Mesothelial cell of epicardium (in vitro differentiated cells): ENCODE measurements at regions not wholly inside any gene's neighbourhood (a gene's known extent, or its start where the extent isn't known, plus 50 kb on each side); places are given as distances from the start of the nearest gene placed in this dataset.

ENCODE experiments used
- DNase-seq, 2 experiments: peaks; one replicate each; pipeline ENCODE4 v3.0.0; 2021; ENCODE audit warnings: low spot score in 2 of 2; ENCODE audit not compliant: unreplicated experiment in 2 of 2
- H3K27ac Mint-ChIP-seq: 2 replicates; pipeline ENCODE4 v1.8.0; 2021; ENCODE audit warnings: mixed read lengths
- H3K27me3 Mint-ChIP-seq: 2 replicates; pipeline ENCODE4 v1.8.0; 2021; ENCODE audit warnings: low read depth, mixed read lengths
- H3K36me3 Mint-ChIP-seq: 2 replicates; pipeline ENCODE4 v1.8.0; 2021; ENCODE audit warnings: mixed read lengths
- H3K4me1 Mint-ChIP-seq: 2 replicates; pipeline ENCODE4 v1.8.0; 2021; ENCODE audit warnings: mixed read lengths
- H3K4me3 Mint-ChIP-seq: 2 replicates; pipeline ENCODE4 v1.8.0; 2021; ENCODE audit warnings: mild to moderate bottlenecking, moderate library complexity, mixed read lengths
- H3K9me3 Mint-ChIP-seq: 2 replicates; pipeline ENCODE4 v1.8.0; 2021; ENCODE audit warnings: mixed read lengths
- TF ChIP-seq, protein P1 (sequence below): fragments of 200-600 bp; sonication (generic); IDR thresholded peaks from one replicate; pipeline ENCODE4 v1.5.0; 2021; ENCODE audit warnings: antibody characterized with exemption; ENCODE audit not compliant: unreplicated experiment

DNA sequence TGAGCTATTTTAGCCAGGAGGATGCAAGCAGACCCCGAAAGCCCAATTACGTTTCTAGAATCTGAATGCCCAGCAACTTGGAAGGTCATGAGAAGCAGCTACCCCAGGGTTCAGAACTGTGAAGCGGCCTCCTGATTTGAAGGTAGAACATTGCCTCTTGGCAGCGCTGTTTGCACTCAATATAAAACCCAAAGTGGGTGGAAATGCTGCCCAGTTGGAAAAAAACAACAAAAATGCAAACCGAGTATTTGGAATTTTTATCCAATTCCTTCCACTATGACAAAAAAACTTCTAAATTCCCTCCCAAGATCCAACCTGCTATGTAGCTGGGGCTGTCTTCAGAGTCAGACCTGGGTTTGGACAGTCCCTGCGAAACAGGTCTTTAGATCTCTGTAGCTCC, 103.3 kb upstream of the RBPJ start:
- Mint-ChIP-seq H3K27ac (no peak overlapping the region), H3K36me3 (no peaks in the 10 kb centered on the region), H3K27me3 (peaks cover 5% of the 10 kb centered on the region), H3K4me3 (no peak overlapping the region), H3K9me3 (peaks cover 4% of the 10 kb centered on the region), H3K4me1 (peaks cover 6% of the 10 kb centered on the region)
- DNase-seq: no peak
- TF ChIP-seq, protein P1, sequence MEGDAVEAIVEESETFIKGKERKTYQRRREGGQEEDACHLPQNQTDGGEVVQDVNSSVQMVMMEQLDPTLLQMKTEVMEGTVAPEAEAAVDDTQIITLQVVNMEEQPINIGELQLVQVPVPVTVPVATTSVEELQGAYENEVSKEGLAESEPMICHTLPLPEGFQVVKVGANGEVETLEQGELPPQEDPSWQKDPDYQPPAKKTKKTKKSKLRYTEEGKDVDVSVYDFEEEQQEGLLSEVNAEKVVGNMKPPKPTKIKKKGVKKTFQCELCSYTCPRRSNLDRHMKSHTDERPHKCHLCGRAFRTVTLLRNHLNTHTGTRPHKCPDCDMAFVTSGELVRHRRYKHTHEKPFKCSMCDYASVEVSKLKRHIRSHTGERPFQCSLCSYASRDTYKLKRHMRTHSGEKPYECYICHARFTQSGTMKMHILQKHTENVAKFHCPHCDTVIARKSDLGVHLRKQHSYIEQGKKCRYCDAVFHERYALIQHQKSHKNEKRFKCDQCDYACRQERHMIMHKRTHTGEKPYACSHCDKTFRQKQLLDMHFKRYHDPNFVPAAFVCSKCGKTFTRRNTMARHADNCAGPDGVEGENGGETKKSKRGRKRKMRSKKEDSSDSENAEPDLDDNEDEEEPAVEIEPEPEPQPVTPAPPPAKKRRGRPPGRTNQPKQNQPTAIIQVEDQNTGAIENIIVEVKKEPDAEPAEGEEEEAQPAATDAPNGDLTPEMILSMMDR: no peak

DNA sequence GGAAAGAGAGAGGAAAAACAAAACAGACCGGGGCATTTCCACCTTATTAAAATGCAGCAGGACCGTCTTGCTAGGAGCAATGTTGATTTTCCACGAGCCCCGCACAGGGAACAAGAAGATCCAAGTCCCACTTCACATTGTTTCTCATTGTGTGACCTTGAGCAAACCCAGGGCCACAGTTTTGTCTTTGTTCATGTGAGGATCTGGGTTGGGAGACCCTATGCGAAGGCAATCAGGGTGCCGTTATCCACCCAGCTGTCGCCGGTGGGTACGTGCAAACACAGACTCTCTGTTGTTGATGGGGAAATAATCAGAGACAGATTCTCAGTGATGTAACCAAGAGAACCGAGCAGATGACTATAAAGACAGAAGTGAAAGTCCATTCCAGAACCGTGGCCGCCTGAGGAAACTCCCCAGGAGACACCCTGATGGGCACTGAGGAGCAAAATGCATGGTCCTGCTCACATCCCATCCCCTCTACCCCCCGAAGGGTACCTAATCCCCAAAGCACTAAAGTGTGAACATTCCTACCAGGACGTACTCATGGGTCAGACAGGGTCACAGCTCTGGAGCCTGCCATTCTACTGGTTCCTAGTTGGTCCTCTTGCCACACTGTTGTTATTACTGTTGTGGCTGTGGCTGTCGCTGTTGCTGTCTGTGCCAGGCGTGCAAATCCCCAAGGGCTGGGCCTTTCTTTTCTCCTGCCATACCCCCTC, 102.7 kb upstream of the RBPJ start:
- TF ChIP-seq, protein P1: no peak
- Mint-ChIP-seq H3K4me3 (no peak overlapping the region), H3K36me3 (no peaks in the 10 kb centered on the region), H3K9me3 (peaks cover 4% of the 10 kb centered on the region), H3K27me3 (peaks cover 5% of the 10 kb centered on the region), H3K27ac (no peak overlapping the region), H3K4me1 (peaks cover 6% of the 10 kb centered on the region)
- no peak for DNase-seq

DNA sequence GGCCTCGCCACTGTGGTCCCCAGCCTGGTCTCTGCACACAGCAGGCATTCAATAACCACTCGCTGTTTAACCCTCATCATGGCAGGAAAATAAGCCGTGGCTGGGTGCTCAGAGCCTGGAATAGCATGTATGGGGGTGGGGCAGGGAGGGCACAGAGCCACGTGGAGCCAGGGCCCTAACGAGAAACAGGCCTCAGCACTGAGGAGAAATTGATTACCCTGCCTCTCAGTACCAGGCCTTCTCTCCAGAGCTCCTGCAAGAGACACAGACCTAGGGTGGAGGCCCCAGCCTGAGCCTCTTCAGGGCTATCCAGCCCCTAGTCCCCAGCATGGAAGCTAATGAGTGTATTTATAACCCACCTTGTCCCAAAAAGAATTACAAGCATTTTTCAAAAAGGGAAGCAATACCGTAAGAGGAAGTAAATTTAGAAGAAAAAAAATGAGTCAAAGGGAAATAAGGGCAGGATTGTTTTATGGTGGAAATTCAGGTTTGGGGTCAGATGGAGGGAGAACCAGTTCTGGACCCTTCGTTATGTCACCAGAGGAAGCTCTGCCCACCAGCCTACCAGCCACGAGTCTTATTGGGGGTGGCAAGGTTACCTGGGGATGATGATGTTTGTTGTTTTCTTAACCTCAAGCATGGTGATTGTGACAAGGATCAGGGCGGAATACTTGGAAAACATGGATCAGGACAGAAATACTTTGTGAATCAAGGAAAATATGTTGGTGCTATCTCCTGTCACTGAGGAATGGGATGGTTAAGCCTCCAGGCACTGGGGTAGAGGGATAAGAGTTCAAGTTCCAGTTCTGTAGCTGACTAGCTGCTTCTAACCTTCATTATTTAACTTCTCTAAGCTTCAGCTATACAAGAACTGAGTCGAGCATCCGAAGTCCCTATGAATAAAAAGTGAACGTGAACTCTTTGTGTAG, 101.9 kb upstream of the RBPJ start:
- Mint-ChIP-seq H3K4me3 (no peak overlapping the region), H3K4me1 (peaks cover 6% of the 10 kb centered on the region), H3K9me3 (peaks cover 4% of the 10 kb centered on the region), H3K27ac (no peak overlapping the region), H3K36me3 (no peaks in the 10 kb centered on the region), H3K27me3 (peaks cover 2% of the 10 kb centered on the region)
- DNase-seq: no peak
- TF ChIP-seq, protein P1: no peak

DNA sequence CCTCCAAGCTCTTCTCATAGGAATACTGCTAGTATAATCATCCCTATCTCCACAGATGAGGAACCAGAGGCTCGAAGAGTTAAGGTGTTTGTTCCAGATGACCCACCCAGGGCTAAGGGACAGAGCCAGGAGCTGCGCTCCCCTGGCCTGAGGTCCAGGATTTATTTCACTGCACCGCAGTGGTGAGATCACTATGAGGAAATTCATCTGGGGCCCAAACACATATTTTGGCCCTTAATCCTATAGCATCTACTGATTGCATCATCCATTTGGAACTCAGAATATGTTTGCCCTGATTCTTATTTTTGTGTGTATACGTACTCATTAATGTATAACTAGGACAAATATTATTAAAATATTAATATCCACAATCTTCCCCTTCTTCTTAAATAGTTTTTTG, 100.1 kb upstream of the RBPJ start:
- Mint-ChIP-seq H3K27ac (no peak overlapping the region), H3K9me3 (peaks cover 4% of the 10 kb centered on the region), H3K36me3 (no peaks in the 10 kb centered on the region), H3K27me3 (no peaks in the 10 kb centered on the region), H3K4me1 (peaks cover 6% of the 10 kb centered on the region), H3K4me3 (no peak overlapping the region)
- TF ChIP-seq, protein P1: no peak
- no peak for DNase-seq

DNA sequence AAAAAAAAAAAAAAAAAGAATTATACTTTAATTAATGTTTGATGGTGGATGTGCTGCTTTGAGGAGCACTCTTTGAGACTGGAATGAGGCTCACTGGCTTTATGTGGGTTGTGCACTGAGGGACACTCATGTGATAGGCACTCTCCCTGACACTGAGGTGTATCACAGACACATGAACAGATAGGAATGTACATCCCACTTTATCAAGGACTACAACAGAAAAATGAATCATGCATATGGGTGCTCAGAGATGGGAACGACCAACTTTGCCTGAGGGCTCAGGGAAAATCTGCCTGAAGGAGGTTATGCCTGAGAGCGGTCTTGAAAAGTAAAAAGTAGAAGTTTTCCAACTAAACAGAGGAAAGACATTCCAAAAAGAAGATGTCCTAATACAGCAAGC, 97.7 kb upstream of the RBPJ start:
- no peak for DNase-seq

More for the DNA sequence above, 97.7 kb upstream of the RBPJ start:
- H3K9me3 Mint-ChIP-seq: peaks cover 4% of the 10 kb centered on the region
- H3K36me3 Mint-ChIP-seq: no peaks in the 10 kb centered on the region
- H3K4me1 Mint-ChIP-seq: peaks cover 22% of the 10 kb centered on the region
- H3K27me3 Mint-ChIP-seq: no peaks in the 10 kb centered on the region
- no peak overlapping the region for H3K27ac Mint-ChIP-seq
- TF ChIP-seq, protein P1: no peak
- no peak overlapping the region for H3K4me3 Mint-ChIP-seq
